Right atrium auricular region (tissue), 2 donors: ENCODE measurements at regions not wholly inside any gene's neighbourhood (a gene's known extent, or its start where the extent isn't known, plus 50 kb on each side); places are given as distances from the start of the nearest gene placed in this dataset.

Source experiments
- DNase-seq: peaks from one replicate; pipeline ENCODE4 v3.0.0-alpha.2; 2019; ENCODE audit warnings: low spot score
- H3K27ac ChIP-seq, 2 donors: fragments of 200-600 bp; sonication (generic); 1 replicate in 1 of 2; 2 replicates in 1 of 2; pipeline ENCODE4 v1.5.1; 2016 to 2019
- H3K27me3 ChIP-seq, 2 donors: fragments of 200-600 bp; sonication (generic); one replicate each; pipeline versions ENCODE4 v1.5.1 to v1.6.0; 2017 to 2019
- H3K36me3 ChIP-seq: fragments of 200-600 bp; sonication (generic); one replicate; pipeline ENCODE4 v1.5.1; 2016
- H3K4me1 ChIP-seq, 2 donors: fragments of 200-600 bp; sonication (generic); one replicate each; pipeline versions ENCODE4 v1.5.1 to v1.6.0; 2017 to 2019
- H3K4me3 ChIP-seq, 2 donors: fragments of 200-600 bp; sonication (generic); 1 replicate in 1 of 2; 2 replicates in 1 of 2; pipeline ENCODE4 v1.5.1; 2017 to 2019; ENCODE audit warnings: mild to moderate bottlenecking in 1 of 2, moderate library complexity in 1 of 2
- H3K9me3 ChIP-seq, 2 donors: fragments of 200-600 bp; sonication (generic); one replicate each; pipeline ENCODE4 v1.5.1; 2019
- TF ChIP-seq, protein P1 (sequence below), 2 donors: fragments of 200-600 bp; sonication (generic); IDR thresholded peaks; one replicate each; pipeline ENCODE4 v1.5.1; 2019; ENCODE audit warnings: antibody characterized with exemption in 2 of 2

- TF ChIP-seq, protein P1, sequence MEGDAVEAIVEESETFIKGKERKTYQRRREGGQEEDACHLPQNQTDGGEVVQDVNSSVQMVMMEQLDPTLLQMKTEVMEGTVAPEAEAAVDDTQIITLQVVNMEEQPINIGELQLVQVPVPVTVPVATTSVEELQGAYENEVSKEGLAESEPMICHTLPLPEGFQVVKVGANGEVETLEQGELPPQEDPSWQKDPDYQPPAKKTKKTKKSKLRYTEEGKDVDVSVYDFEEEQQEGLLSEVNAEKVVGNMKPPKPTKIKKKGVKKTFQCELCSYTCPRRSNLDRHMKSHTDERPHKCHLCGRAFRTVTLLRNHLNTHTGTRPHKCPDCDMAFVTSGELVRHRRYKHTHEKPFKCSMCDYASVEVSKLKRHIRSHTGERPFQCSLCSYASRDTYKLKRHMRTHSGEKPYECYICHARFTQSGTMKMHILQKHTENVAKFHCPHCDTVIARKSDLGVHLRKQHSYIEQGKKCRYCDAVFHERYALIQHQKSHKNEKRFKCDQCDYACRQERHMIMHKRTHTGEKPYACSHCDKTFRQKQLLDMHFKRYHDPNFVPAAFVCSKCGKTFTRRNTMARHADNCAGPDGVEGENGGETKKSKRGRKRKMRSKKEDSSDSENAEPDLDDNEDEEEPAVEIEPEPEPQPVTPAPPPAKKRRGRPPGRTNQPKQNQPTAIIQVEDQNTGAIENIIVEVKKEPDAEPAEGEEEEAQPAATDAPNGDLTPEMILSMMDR (IDR thresholded peaks at IDR 0.05): no peak
- no peaks in the 10 kb centered on the region for H3K27me3 ChIP-seq
- H3K4me3 ChIP-seq: no peak overlapping the region
- H3K4me1 ChIP-seq: no peaks in the 10 kb centered on the region
- no peak for DNase-seq
- peaks cover 0 to 3% of the 10 kb centered on the region in 2 donors for H3K9me3 ChIP-seq
- H3K27ac ChIP-seq: no peak overlapping the region
- no peaks in the 10 kb centered on the region for H3K36me3 ChIP-seq
Measured at GRCh38 chr20:60913298-60913697, 338.8 kb upstream of the CDH4 start.

DNA sequence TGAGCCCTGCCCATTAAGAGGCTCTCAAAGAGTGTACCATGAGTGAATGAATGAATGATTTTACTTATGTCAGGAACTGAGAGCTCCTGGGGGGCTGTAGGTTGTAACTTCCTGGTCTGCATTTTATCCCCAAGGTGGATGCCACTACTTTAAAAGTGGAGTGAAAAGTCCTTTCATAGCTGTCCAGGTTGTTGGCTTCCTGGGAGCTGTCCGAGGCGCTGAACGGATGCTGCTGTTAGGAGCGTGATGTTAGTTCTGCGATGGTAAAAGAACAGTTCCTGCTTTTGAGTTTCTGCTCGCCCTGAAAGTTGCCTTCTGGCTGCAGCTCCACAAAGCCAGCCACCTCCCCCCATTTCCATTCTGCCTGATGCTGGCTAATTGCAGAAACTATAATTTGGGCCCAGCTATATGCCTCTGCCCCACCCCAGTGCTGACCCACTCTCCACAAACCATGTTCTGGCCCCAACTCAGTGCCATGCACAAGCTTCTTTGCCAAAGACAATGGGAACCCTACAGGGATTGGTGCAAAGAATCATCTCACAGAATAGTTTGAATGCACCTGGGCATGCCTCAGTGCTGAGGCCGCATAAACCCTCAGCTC lies 330.9 kb upstream of the CDH4 start:
- H3K4me1 ChIP-seq: no peaks in the 10 kb centered on the region
- TF ChIP-seq, protein P1 (IDR thresholded peaks at IDR 0.05): no peak
- H3K9me3 ChIP-seq: peaks cover 0 to 3% of the 10 kb centered on the region in 2 donors
- no peaks in the 10 kb centered on the region for H3K27me3 ChIP-seq
- H3K4me3 ChIP-seq: no peak overlapping the region
- no peak for DNase-seq
- no peaks in the 10 kb centered on the region for H3K36me3 ChIP-seq
- no peak overlapping the region for H3K27ac ChIP-seq

DNA sequence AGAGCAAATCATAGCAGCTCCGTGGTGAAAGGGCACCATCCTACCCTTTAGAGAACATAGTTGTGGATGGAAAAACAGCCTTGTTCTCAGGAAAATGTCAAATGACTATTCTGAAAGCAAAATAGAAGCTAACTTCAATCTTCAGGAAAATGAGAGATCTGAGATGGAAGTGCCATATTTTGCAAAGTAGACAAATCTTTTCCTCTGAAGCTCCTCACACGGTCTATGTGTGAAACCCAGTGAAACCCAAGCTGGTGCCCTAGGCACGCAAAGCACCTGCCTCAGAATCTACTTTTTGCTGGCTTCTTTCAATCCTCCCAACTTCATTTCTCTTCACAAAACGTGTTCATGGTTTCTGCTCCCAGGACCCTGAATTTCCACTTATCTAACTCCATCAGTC lies 325.2 kb upstream of the CDH4 start:
- Histone ChIP-seq H3K36me3 (no peaks in the 10 kb centered on the region), H3K4me3 (no peak overlapping the region), H3K27ac (no peak overlapping the region), H3K27me3 (no peaks in the 10 kb centered on the region), H3K4me1 (no peaks in the 10 kb centered on the region), H3K9me3 (no peaks in the 10 kb centered on the region)
- TF ChIP-seq, protein P1 (IDR thresholded peaks at IDR 0.05): no peak
- no peak for DNase-seq

DNA sequence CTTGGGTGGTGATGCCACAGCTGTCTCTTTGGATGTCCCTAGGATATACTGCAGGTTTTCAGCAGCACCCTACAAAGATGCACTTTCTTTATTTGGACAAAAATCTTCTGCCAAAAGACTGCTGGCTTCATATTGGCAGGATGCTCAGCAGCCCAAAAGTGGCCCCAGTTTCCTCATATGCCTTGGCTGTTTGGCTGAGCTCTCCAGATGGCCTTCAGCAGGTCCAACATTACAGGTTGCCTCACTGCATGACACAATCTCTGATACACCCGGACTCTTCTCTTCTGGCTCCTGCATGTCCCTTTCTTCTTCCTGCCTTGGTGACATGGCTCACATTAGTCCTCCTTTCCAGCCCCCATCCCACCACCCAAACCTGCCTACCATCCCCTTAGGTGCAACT lies 323.7 kb upstream of the CDH4 start:
- DNase-seq: no peak
- no peak overlapping the region for H3K27ac ChIP-seq
- no peaks in the 10 kb centered on the region for H3K4me1 ChIP-seq
- H3K9me3 ChIP-seq: no peaks in the 10 kb centered on the region
- TF ChIP-seq, protein P1 (IDR thresholded peaks at IDR 0.05): no peak
- H3K27me3 ChIP-seq: no peaks in the 10 kb centered on the region
- no peaks in the 10 kb centered on the region for H3K36me3 ChIP-seq
- no peak overlapping the region for H3K4me3 ChIP-seq

DNA sequence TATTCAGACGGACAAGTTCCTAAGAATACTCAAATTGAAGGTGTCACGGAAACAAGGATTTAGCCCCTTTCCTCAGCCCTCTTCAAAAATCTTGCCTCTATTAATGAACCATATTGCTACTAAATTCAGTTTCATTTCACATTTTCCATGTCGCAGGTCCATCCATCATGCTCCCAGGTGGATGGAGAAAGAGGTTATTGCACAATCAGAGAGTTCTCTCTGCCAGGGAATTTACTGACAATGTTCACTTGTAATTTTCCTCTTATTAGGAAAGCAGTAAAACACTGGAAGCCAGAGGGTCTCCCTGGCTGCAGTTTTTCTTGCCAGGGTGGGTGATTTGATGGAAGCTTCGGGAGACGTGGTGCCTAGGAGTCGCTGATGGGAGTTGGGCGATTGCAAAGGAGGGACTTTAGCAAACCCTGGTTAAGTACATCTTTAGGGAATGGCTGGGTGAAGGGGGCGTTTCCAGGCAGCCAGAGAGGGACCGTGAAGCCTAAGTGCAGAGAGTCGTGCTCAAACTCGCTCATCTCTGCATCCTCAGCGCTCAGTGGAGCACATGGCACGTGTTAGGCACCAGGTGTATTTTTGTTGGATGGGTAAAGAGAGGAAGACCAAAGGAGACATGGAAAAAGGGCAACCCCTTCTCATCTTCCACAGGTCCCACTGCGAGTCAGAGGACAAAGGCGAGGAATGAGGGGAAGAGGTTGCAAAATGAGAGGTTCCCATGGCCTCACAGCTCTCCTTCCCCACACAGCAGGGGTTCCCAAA lies 321.9 kb upstream of the CDH4 start:
- Histone ChIP-seq H3K9me3 (no peaks in the 10 kb centered on the region), H3K36me3 (no peaks in the 10 kb centered on the region), H3K27ac (no peak overlapping the region), H3K4me3 (no peak overlapping the region), H3K27me3 (no peaks in the 10 kb centered on the region), H3K4me1 (no peaks in the 10 kb centered on the region)
- TF ChIP-seq, protein P1 (IDR thresholded peaks at IDR 0.05): no peak
- no peak for DNase-seq
